Psoas muscle (tissue), 7 donors: ENCODE measurements at regions not wholly inside any gene's neighbourhood (a gene's known extent, or its start where the extent isn't known, plus 50 kb on each side); places are given as distances from the start of the nearest gene placed in this dataset.

Experiments used
- ATAC-seq, 4 donors: fragments of 200-7000 bp; cut with Tn5 transposase; one replicate each; pipeline ENCODE4 v1.9.1; 2020; ENCODE audit warnings: moderate library complexity in 3 of 4, mild to moderate bottlenecking in 2 of 4
- DNase-seq, 2 donors: peaks; one replicate each; pipeline ENCODE4 v3.0.0-alpha.2; 2020
- H3K27ac ChIP-seq: fragments of 200-600 bp; one replicate; pipeline ENCODE4 v1.8.0; 2022
- H3K27me3 ChIP-seq, 3 donors: fragments of 200-600 bp in 1 of 3; one replicate each; pipeline versions ENCODE4 v1.6.1 to v1.8.0; 2013 to 2022; ENCODE audit warnings: low read length in 2 of 3, mild to moderate bottlenecking in 2 of 3, moderate library complexity in 1 of 3; ENCODE audit not compliant: insufficient read depth in 3 of 3
- H3K36me3 ChIP-seq, 2 donors: fragments of 200-600 bp in 1 of 2; one replicate each; pipeline versions ENCODE4 v1.6.1 to v1.8.0; 2013 to 2022; ENCODE audit warnings: low read depth in 1 of 2, mild to moderate bottlenecking in 1 of 2, moderate library complexity in 1 of 2; ENCODE audit not compliant: insufficient read depth in 1 of 2
- H3K4me1 ChIP-seq: fragments of 200-600 bp; one replicate; pipeline ENCODE4 v1.8.0; 2022
- H3K4me3 ChIP-seq: fragments of 200-600 bp; one replicate; pipeline ENCODE4 v1.8.0; 2022; ENCODE audit warnings: mild to moderate bottlenecking
- H3K9me3 ChIP-seq: fragments of 200-600 bp; one replicate; pipeline ENCODE4 v1.8.0; 2022
- WGBS, 3 donors: extraction: QIAGEN DNeasy Blood & Tissue Kit; methylation state at CpG; one replicate each; pipeline versions ENCODE4 v1.1.6 to v1.1.7; 2013; 5-methylcytosine and 5-hydroxymethylcytosine counted together
- intact Hi-C, 2 donors: fragments of 100-400 bp; cut with DNase I; formaldehyde crosslinking; loops; one replicate each; pipeline versions ENCODE4 v1.11.0 to v1.14.2; 2022
- TF ChIP-seq, protein P1 (sequence below): fragments of 200-600 bp; IDR thresholded peaks from one replicate; pipeline ENCODE4 v1.8.0; 2022; ENCODE audit warnings: antibody characterized with exemption
- donor health status: healthy with polysubstance abuse.
- donor health status: DM: no; HTN: no; CAD: no; lungs with moderate emphysema.
- donor health status: Bipolar disorder and iron deficiency.
- donor health status: healthy.
- donor health status: DM: yes; HTN: yes; CAD: no.
- donor health status: DM: no; HTN: no; CAD: no.
- donor health status: DM: yes; HTN: yes; CAD: no.

- Histone ChIP-seq H3K27me3 (no peaks in the 10 kb centered on the region), H3K4me1 (no peaks in the 10 kb centered on the region), H3K27ac (no peak overlapping the region), H3K9me3 (no peaks in the 10 kb centered on the region), H3K36me3 (no peaks in the 10 kb centered on the region), H3K4me3 (no peak overlapping the region)
- intact Hi-C loops: no loop called here
- 76 to 82% (median 79%) methylated on average over 19 of the region's 19 CpGs for WGBS, 3 donors
- DNase-seq: no peak
- ATAC-seq: no peak
- TF ChIP-seq, protein P1, sequence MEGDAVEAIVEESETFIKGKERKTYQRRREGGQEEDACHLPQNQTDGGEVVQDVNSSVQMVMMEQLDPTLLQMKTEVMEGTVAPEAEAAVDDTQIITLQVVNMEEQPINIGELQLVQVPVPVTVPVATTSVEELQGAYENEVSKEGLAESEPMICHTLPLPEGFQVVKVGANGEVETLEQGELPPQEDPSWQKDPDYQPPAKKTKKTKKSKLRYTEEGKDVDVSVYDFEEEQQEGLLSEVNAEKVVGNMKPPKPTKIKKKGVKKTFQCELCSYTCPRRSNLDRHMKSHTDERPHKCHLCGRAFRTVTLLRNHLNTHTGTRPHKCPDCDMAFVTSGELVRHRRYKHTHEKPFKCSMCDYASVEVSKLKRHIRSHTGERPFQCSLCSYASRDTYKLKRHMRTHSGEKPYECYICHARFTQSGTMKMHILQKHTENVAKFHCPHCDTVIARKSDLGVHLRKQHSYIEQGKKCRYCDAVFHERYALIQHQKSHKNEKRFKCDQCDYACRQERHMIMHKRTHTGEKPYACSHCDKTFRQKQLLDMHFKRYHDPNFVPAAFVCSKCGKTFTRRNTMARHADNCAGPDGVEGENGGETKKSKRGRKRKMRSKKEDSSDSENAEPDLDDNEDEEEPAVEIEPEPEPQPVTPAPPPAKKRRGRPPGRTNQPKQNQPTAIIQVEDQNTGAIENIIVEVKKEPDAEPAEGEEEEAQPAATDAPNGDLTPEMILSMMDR: no peak
These were observed 212.4 kb downstream of the TLE3 start for GRCh38 chr15:69885173-69885955.

DNA sequence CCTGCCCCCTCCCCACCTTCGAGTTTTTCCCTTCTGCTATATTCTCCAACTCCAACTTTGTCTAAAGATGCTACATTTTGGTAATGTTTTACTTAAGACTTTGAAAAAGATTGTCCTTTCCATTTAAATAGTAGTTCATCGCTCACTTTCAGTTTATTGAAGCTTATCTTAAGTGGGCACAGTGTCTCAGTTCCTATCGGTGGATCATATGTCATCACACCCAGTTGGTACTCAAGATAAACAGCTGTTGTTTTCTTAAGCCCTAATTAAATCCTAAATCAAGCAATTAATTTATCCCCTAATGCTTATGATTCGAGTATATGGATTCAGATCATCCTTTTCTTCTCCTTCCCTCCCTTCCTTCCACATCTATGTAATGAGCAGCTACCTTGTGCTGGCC lies 210.7 kb downstream of the TLE3 start:
- intact Hi-C loops: no loop called here
- no peak overlapping the region for H3K4me3 ChIP-seq
- 62 to 68% (median 66%) methylated on average over 4 of the region's 4 CpGs for WGBS, 3 donors
- ATAC-seq: no peak
- no peaks in the 10 kb centered on the region for H3K4me1 ChIP-seq
- TF ChIP-seq, protein P1: no peak
- no peak for DNase-seq
- no peak overlapping the region for H3K27ac ChIP-seq
- no peaks in the 10 kb centered on the region for H3K36me3 ChIP-seq
- no peaks in the 10 kb centered on the region for H3K27me3 ChIP-seq
- no peaks in the 10 kb centered on the region for H3K9me3 ChIP-seq

DNA sequence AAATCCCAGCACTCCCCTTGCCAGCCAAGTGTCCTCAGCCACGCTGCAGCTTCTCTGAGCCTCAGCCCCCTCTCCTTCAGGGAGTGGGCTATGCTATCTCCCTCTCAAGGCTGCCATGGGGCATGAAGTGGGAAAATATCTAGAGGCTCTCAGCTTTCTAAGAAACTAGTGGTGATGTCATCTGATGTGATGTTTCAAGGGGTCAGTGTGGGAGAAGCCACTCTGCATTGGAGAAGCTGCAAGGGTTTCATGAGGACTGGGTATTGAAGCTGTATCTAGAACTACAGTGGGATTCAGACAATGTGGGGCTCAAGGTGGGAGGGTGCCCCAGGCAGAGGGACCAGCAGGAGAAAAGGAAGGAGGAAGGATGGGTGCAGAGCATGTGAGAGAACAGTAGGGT lies 210.2 kb downstream of the TLE3 start:
- TF ChIP-seq, protein P1: no peak
- H3K4me3 ChIP-seq: no peak overlapping the region

DNA sequence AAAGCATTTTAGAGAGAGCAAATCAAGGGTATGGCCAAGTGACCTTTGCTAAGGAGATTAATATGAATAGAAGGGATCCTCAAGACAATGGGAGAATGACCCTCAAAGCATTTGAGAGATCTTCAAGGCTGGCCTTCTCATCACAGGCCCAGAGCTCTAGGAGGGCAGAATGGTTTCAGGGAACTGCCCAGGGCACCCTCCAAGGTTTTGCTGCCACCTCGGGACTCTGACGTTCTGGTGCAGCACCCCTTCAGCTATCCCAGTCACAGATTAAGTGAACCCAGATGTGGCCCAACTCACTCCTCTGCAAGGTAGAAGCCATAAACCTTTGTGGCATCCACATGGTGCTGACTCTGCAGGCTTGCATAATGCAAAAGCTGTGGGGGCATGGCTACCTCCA lies 209.3 kb downstream of the TLE3 start:
- WGBS, 3 donors: 60 to 73% (median 61%) methylated on average over 2 of the region's 2 CpGs
- Histone ChIP-seq H3K27me3 (peaks cover 0 to 2% (median 0%) of the 10 kb centered on the region in 3 donors), H3K4me3 (no peak overlapping the region), H3K36me3 (no peaks in the 10 kb centered on the region), H3K4me1 (no peaks in the 10 kb centered on the region), H3K9me3 (no peaks in the 10 kb centered on the region), H3K27ac (no peak overlapping the region)
- DNase-seq (no peak), ATAC-seq (no peak)
- intact Hi-C loops: no loop called here
- TF ChIP-seq, protein P1: no peak

More for the DNA sequence above, 210.2 kb downstream of the TLE3 start:
- Histone ChIP-seq H3K36me3 (no peaks in the 10 kb centered on the region), H3K9me3 (no peaks in the 10 kb centered on the region), H3K27ac (no peak overlapping the region), H3K4me1 (no peaks in the 10 kb centered on the region), H3K27me3 (no peaks in the 10 kb centered on the region)
- intact Hi-C loops: no loop called here
- 93 to 100% (median 95%) methylated on average over 1 of the region's 1 CpG for WGBS, 3 donors
- ATAC-seq (no peak), DNase-seq (no peak)
